AG09319 (cell line): ENCODE measurements at regions not wholly inside any gene's neighbourhood (a gene's known extent, or its start where the extent isn't known, plus 50 kb on each side); places are given as distances from the start of the nearest gene placed in this dataset.
"Not testable (repeated sequence)": the region's sequence is repeated elsewhere in the genome, so short reads cannot be mapped to it uniquely, and the experiment has no call there.

ENCODE experiments used
- DNase-seq: peaks from one replicate; pipeline ENCODE4 v3.0.0-alpha.2; 2010; ENCODE audit warnings: low read depth; ENCODE audit errors: extremely low read depth
- TF ChIP-seq, protein P1 (sequence below): IDR thresholded peaks from 2 replicates; pipeline ENCODE4 v1.5.1; 2011; ENCODE audit warnings: low read depth, mild to moderate bottlenecking, inconsistent platforms, low read length, moderate library complexity

DNA sequence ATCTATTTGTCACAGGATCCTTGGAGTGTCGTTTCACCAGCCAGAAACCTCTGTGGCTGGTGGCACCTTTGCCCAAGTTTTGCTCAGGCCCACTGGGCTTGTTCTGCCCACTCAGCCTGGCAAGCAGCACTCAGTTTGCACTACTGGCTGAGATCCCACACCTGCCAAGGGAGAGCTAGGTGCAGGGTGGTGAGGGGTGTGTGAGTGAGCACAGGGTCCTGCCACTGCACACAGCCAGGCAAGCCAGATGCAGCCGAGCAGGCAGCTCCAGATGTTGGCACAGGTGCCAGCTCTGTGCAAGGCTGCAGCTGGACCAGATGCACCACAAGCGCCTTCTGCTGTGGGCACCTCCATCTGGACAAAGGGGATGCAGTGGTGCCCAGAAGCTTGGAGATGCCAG, 281.7 kb upstream of the UBE2E3 start:
- TF ChIP-seq, protein P1, sequence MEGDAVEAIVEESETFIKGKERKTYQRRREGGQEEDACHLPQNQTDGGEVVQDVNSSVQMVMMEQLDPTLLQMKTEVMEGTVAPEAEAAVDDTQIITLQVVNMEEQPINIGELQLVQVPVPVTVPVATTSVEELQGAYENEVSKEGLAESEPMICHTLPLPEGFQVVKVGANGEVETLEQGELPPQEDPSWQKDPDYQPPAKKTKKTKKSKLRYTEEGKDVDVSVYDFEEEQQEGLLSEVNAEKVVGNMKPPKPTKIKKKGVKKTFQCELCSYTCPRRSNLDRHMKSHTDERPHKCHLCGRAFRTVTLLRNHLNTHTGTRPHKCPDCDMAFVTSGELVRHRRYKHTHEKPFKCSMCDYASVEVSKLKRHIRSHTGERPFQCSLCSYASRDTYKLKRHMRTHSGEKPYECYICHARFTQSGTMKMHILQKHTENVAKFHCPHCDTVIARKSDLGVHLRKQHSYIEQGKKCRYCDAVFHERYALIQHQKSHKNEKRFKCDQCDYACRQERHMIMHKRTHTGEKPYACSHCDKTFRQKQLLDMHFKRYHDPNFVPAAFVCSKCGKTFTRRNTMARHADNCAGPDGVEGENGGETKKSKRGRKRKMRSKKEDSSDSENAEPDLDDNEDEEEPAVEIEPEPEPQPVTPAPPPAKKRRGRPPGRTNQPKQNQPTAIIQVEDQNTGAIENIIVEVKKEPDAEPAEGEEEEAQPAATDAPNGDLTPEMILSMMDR: no peak
- no peak for DNase-seq

DNA sequence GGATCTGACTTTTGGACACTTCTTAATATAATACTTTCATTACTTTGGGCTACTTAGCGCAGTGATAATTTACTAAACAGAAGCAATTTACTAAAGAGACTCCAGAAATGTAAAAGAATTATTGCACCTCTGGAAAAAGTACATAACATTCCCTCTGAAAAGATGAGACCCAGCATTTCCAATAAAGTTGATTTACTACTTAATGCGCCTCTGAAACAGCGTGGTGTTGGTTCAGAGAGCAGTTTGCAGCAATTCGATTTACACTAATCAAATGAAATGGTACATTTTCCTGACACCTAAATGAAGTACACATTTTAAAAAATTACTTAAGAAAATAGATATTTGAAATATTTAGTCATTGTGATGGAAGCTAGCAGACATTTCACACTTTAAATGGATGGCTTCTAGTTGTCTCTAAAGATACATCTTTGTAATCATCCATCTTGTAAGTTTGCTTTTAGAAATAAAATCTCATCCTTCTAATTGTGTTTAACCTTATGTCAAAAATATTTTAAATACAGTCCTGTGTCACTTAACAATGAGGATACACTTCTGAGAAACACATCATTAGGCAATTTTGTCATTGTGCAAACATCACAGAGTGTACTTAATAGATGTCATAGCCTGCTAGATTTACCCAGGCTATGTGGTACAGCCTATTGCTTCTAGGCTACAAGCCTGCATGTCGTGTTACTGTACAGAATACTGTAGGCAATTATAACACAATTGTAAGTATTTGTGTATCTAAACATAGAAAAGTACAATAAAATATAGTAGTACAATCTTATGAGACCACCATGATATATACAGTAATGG, 284.6 kb upstream of the UBE2E3 start:
- TF ChIP-seq, protein P1: no peak
- no peak for DNase-seq

DNA sequence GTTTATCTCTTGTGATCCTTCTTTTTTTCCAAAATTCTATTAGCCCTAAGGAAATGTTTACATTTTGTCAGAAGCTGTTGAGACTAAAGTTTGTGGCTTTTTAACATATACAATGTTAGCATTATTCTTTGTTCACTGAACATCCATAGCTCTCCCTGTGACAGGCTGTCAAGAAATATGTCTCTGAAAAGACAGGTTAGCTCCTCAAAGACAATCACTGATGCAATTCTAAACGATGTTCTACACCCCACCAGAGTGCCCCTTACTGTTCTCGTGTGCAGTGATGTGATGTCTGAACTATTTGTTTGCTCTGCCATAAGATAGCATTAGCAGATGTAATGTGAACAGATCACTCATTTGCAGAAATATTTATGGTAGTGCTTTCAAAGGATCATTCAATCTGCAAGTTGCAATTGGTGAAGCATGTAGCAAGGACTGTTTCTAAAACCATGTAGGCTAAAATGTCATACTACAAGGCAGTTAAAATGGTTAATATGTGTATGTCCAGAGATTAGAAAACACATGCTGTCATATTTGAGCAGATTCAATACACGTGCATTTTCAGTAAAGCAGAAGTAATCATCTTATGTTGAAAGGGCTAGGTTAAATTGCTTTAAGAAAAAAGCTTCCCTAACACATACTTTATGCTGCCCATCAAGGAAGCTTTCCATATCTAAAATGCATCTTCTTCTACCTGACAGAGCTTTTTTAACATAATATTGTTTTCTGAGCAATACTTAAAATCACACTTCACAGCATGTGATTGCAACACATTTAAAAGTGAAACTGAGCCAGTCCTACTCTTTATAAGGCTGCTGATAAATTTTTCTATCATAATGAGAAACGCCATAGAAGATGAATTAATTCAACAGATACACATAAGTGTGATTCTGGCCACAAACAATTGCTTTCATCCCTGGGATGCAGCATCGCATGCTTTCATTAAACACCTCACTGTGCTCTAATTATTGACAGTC, 285.7 kb upstream of the UBE2E3 start:
- no peak for DNase-seq
- TF ChIP-seq, protein P1: no peak

DNA sequence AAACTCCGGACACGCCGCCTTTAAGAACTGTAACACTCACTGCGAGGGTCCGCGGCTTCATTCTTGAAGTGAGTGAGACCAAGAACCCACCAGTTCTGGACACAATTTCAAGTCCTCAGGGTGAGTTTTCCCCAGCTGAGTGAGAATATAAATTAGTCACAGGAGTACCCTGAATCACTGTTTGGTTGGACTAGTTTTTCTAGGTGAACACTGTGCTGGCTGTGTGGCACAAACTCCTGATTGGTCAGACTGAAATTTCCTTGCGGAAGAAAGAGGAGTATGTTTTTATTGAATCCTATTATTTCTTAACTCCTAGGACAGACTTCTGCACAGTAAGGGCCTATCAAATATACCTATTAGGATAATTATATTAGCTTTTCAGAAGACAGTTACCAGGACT, 288.1 kb upstream of the UBE2E3 start:
- DNase-seq: no peak
- TF ChIP-seq, protein P1: no peak

DNA sequence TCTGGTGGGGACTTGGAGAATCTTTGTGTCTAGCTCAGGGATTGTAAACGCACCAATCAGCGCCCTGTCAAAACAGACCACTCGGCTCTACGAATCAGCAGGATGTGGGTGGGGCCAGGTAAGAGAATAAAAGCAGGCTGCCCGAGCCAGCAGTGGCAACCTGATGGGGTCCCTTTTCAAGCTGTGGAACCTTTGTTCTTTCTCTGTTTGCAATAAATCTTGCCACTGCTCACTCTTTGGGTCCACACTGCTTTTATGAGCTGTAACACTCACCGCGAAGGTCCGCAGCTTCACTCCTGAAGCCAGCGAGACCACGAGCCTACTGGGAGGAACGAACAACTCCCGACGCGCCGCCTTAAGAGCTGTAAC, 288.6 kb upstream of the UBE2E3 start:
- not testable (repeated sequence) for DNase-seq

DNA sequence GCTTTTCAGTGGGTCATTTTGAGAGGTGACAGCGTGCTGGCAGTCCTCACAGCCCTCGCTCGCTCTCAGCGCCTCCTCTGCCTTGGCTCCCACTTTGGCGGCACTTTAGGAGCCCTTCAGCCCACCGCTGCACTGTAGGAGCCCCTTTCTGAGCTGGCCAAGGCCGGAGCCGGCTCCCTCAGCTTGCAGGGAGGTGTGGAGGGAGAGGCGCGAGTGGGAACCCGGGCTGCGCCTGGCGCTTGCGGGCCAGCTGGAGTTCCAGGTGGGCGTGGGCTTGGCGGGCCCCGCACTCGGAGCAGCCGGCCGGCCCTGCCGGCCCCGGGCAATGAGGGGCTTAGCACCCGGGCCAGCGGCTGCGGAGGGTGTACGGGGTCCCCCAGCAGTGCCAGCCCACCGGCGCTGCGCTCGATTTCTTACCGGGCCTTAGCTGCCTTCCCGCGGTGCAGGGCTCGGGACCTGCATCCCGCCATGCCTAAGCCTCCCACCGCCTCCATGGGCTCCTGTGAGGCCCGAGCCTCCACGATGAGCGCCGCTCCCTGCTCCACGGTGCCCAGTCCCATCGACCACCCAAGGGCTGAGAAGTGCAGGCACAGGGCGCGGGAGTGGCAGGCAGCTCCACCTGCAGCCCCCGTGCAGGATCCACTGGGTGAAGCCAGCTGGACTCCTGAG, 289.1 kb upstream of the UBE2E3 start:
- DNase-seq: not testable (repeated sequence)

DNA sequence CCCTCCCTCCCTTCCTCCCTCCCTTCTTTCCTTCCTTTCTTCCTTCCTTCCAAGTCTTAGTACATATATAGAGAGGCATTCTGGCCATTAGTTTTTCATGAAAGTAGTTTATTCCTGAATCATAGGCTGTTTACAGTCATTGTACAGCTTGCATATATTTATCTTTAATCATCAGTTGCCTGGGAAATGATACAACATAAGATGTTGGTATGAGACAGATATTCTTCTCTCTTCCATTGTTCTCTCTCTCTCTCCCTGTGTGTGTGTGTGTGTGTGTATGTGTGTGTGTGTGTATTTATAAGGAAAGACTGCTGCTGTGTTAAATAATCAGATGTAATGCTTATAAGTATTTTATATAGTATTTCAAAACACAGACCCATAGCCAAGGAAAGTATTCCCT, 289.8 kb upstream of the UBE2E3 start:
- no peak for DNase-seq
- TF ChIP-seq, protein P1: no peak

DNA sequence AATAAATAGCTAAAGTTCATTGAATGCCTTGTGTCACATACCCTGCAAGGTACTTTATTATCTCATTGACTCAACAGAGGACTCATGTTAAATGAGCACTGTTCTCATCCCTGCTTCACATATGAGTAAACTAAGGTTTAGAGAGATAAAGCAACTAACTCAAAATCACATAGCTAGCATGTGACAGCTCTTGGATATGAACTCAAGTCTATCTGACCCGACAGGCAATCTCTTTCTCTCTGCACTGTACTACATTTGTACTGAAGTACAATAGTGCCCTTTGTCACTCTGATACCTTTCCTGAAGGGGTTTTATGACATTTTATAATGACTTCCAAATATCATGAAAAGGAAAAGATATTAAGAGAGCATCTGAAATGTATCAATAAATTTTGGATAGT, 297.5 kb upstream of the UBE2E3 start:
- no peak for DNase-seq
- TF ChIP-seq, protein P1: no peak
